LNCaP clone FGC (cell line): ENCODE measurements at regions not wholly inside any gene's neighbourhood (a gene's known extent, or its start where the extent isn't known, plus 50 kb on each side); places are given as distances from the start of the nearest gene placed in this dataset.

ENCODE experiments used
- DNase-seq: peaks from one replicate; pipeline ENCODE4 v3.0.0-alpha.2; 2011; ENCODE audit warnings: low read depth
- H3K4me3 ChIP-seq: 2 replicates; pipeline ENCODE4 v1.5.1; 2011; ENCODE audit warnings: mild to moderate bottlenecking, low read depth, low read length, control low read depth
- CTCF ChIP-seq: IDR thresholded peaks from 2 replicates; pipeline ENCODE4 v1.5.1; 2012; ENCODE audit warnings: mild to moderate bottlenecking; ENCODE audit not compliant: control insufficient read depth, insufficient read depth; ENCODE audit errors: extremely low read depth

DNA sequence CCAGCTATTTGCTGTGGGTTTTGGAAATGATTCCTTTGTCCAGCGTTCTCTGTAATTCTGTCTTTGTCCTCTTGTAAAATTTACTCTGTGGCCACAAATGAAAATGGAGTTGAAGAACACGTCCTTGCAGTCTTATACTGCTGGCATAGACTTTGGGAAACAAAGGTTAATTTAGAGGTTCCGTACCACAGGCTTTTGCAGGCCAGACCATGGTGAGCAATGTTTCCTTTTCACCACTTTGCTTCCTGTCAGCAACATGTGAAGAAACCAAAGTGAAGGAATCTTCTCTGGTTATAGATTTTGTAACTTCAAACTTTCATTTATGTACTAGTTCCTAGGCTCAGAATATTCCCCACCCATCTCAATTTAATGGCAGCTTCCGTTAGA is 488.5 kb downstream of the MDFIC start:
- DNase-seq = no peak
- H3K4me3 ChIP-seq = no peak overlapping the region
- no peak for TF ChIP-seq CTCF

- no peak for TF ChIP-seq CTCF
- DNase-seq = no peak
- no peak overlapping the region for H3K4me3 ChIP-seq
These were observed 488.0 kb downstream of the MDFIC start for GRCh38 chr7:115409682-115410433.

GRCh38 chr7:115406219-115406618 is 484.3 kb downstream of the MDFIC start:
- TF ChIP-seq CTCF = no peak
- no peak for DNase-seq
- H3K4me3 ChIP-seq = no peak overlapping the region

GRCh38 chr7:115387137-115387536 is 465.2 kb downstream of the MDFIC start:
- H3K4me3 ChIP-seq = no peak overlapping the region
- no peak for DNase-seq
- TF ChIP-seq CTCF = no peak

DNA sequence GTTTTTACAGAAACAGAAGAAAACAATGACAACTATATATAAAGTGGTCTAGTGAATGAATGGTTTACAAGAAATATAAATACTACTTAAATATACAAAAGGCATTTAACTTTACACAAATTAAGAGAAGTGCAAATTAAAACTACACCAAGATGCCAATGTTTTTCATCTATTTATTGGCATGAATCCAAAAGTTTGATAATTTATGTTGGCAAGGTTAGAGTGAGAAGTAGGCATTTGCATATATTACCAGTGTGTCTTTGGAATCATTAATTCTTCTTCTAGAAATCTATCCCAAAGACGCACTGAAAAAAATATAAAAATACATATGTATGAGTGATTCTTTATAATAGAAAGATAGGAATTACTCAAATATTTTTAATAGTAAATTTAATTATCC is 457.4 kb downstream of the MDFIC start:
- DNase-seq = no peak
- TF ChIP-seq CTCF = no peak
- no peak overlapping the region for H3K4me3 ChIP-seq

DNA sequence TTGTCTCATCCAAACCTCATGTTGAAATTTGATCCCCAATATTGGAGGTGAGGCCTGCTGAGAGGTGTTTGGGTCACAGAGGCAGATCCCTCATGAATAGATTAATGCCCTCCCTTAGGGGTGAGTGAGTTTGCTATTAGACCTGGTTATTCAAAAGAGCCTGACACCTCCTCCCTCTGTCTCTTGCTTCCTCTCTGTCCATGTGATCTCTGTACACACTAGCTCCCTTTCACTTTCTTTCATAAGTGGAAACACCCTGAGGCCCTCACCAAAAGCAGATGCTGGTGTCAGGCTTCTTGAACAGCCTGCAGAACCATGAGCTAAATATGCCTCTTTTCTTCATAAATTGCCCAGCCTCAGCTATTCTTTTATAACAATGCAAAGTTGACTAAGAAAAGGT is 447.1 kb downstream of the MDFIC start:
- no peak overlapping the region for H3K4me3 ChIP-seq
- no peak for DNase-seq
- TF ChIP-seq CTCF = no peak

DNA sequence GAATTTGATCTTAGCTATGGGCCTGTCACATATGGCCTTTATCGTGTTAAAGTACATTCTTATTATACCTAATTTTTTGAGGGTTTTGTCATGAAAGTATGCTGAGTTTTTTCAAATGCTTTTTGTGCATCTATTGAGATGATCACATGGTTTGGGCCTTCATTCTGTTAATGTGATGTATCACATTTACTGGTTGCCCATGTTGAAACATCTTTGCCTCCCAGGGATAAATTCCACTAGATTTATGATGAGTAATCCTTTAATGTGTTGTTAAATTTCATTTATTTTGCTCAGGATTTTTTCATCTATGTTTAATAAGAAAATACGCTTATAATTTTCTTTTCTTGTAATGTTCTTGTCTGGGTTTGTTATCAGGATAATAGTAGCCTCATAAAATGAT is 442.0 kb downstream of the MDFIC start:
- DNase-seq = no peak
- TF ChIP-seq CTCF = no peak
- H3K4me3 ChIP-seq = no peak overlapping the region
